ENCODE measurements at regions not wholly inside any gene's neighbourhood (a gene's known extent, or its start where the extent isn't known, plus 50 kb on each side); places are given as distances from the start of the nearest gene placed in this dataset.

- TF ChIP-seq POLR2A (IDR thresholded peaks at IDR 0.05): no peak
- TF ChIP-seq, protein P1, sequence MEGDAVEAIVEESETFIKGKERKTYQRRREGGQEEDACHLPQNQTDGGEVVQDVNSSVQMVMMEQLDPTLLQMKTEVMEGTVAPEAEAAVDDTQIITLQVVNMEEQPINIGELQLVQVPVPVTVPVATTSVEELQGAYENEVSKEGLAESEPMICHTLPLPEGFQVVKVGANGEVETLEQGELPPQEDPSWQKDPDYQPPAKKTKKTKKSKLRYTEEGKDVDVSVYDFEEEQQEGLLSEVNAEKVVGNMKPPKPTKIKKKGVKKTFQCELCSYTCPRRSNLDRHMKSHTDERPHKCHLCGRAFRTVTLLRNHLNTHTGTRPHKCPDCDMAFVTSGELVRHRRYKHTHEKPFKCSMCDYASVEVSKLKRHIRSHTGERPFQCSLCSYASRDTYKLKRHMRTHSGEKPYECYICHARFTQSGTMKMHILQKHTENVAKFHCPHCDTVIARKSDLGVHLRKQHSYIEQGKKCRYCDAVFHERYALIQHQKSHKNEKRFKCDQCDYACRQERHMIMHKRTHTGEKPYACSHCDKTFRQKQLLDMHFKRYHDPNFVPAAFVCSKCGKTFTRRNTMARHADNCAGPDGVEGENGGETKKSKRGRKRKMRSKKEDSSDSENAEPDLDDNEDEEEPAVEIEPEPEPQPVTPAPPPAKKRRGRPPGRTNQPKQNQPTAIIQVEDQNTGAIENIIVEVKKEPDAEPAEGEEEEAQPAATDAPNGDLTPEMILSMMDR (IDR thresholded peaks at IDR 0.05): no peak
These were observed 222.4 kb upstream of the ANKRD30A start for GRCh38 chr10:36903040-36903439.

Measured in right lobe of liver (tissue), 4 donors.